Vagina (tissue), 2 donors: ENCODE measurements at regions not wholly inside any gene's neighbourhood (a gene's known extent, or its start where the extent isn't known, plus 50 kb on each side); places are given as distances from the start of the nearest gene placed in this dataset.

Experiments
- CTCF ChIP-seq, 3 experiments: fragments of 450-650 bp in 2 of 3; fragments of 200-600 bp in 1 of 3; sonication (generic) in 1 of 3; IDR thresholded peaks; one replicate each; pipeline ENCODE4 v1.5.1; 2017 to 2019; ENCODE audit warnings: antibody characterized with exemption in 3 of 3, mild to moderate bottlenecking in 2 of 3, moderate library complexity in 2 of 3
- POLR2A ChIP-seq, 2 donors: fragments of 450-650 bp; IDR thresholded peaks; one replicate each; pipeline ENCODE4 v1.6.1; 2017; ENCODE audit warnings: antibody characterized with exemption in 2 of 2, mild to moderate bottlenecking in 2 of 2, moderate library complexity in 2 of 2

GRCh38 chr7:56199639-56200038, 83.4 kb upstream of the NUPR2 start:
- no peak for TF ChIP-seq CTCF (IDR thresholded peaks at IDR 0.05)
- no peak for TF ChIP-seq POLR2A (IDR thresholded peaks at IDR 0.05)
